ENCODE measurements at regions not wholly inside any gene's neighbourhood (a gene's known extent, or its start where the extent isn't known, plus 50 kb on each side); places are given as distances from the start of the nearest gene placed in this dataset.

- in situ Hi-C loops (cut with HindIII; ENCODE audit: low pct_unique_long_range_greater_than_20kb, low sequenced_read_pairs) = no loop called here
- DNase-seq (ENCODE audit: low read depth, low spot score) = no peak
Measured at GRCh38 chr4:3343358-3343757, 50.5 kb downstream of the RGS12 start.

- in situ Hi-C loops (cut with HindIII; ENCODE audit: low pct_unique_long_range_greater_than_20kb, low sequenced_read_pairs) = no loop called here
- DNase-seq (ENCODE audit: low read depth, low spot score) = no peak
Measured at GRCh38 chr4:3344104-3344503, 51.3 kb downstream of the RGS12 start.

- no peak for DNase-seq (ENCODE audit: low read depth, low spot score)
- in situ Hi-C loops (cut with HindIII; ENCODE audit: low pct_unique_long_range_greater_than_20kb, low sequenced_read_pairs) = no loop called here
Measured at GRCh38 chr4:3344596-3344995, 51.8 kb downstream of the RGS12 start.

GRCh38 chr4:3345384-3345783 lies 52.6 kb downstream of the RGS12 start:
- in situ Hi-C loops (cut with HindIII; ENCODE audit: low pct_unique_long_range_greater_than_20kb, low sequenced_read_pairs) = no loop called here
- no peak for DNase-seq (ENCODE audit: low read depth, low spot score)

GRCh38 chr4:3346146-3346545 lies 53.3 kb downstream of the RGS12 start:
- in situ Hi-C loops (cut with HindIII; ENCODE audit: low pct_unique_long_range_greater_than_20kb, low sequenced_read_pairs) = no loop called here
- DNase-seq (ENCODE audit: low read depth, low spot score) = peak; percentile 79

GRCh38 chr4:3347871-3348270 lies 55.0 kb downstream of the RGS12 start:
- no peak for DNase-seq (ENCODE audit: low read depth, low spot score)
- in situ Hi-C loops (cut with HindIII; ENCODE audit: low pct_unique_long_range_greater_than_20kb, low sequenced_read_pairs) = no loop called here

- DNase-seq (ENCODE audit: low read depth, low spot score) = no peak
- in situ Hi-C loops (cut with HindIII; ENCODE audit: low pct_unique_long_range_greater_than_20kb, low sequenced_read_pairs) = no loop called here
Measured at GRCh38 chr4:3348621-3349020, 55.8 kb downstream of the RGS12 start.

GRCh38 chr4:3349116-3349515 lies 56.3 kb downstream of the RGS12 start:
- in situ Hi-C loops (cut with HindIII; ENCODE audit: low pct_unique_long_range_greater_than_20kb, low sequenced_read_pairs) = no loop called here
- no peak for DNase-seq (ENCODE audit: low read depth, low spot score)

GRCh38 chr4:3351997-3352396 lies 59.2 kb downstream of the RGS12 start:
- no peak for DNase-seq (ENCODE audit: low read depth, low spot score)
- in situ Hi-C loops (cut with HindIII; ENCODE audit: low pct_unique_long_range_greater_than_20kb, low sequenced_read_pairs) = no loop called here

GRCh38 chr4:3352505-3352904 lies 59.7 kb downstream of the RGS12 start:
- DNase-seq (ENCODE audit: low read depth, low spot score) = no peak

GRCh38 chr4:3352941-3353594 lies 60.2 kb downstream of the RGS12 start:
- in situ Hi-C loops (cut with HindIII; ENCODE audit: low pct_unique_long_range_greater_than_20kb, low sequenced_read_pairs) = no loop called here
- DNase-seq (ENCODE audit: low read depth, low spot score) = no peak

More at GRCh38 chr4:3352505-3352904, 59.7 kb downstream of the RGS12 start:
- in situ Hi-C loops (cut with HindIII; ENCODE audit: low pct_unique_long_range_greater_than_20kb, low sequenced_read_pairs) = no loop called here

GRCh38 chr4:3353752-3354454 lies 61.1 kb downstream of the RGS12 start:
- DNase-seq (ENCODE audit: low read depth, low spot score) = no peak
- in situ Hi-C loops (cut with HindIII; ENCODE audit: low pct_unique_long_range_greater_than_20kb, low sequenced_read_pairs) = no loop called here

GRCh38 chr4:3354455-3354811 lies 61.6 kb downstream of the RGS12 start:
- DNase-seq (ENCODE audit: low read depth, low spot score) = no peak
- in situ Hi-C loops (cut with HindIII; ENCODE audit: low pct_unique_long_range_greater_than_20kb, low sequenced_read_pairs) = no loop called here

GRCh38 chr4:3355266-3355748 lies 62.5 kb downstream of the RGS12 start:
- DNase-seq (ENCODE audit: low read depth, low spot score) = no peak
- in situ Hi-C loops (cut with HindIII; ENCODE audit: low pct_unique_long_range_greater_than_20kb, low sequenced_read_pairs) = no loop called here

GRCh38 chr4:3358656-3359055 lies 65.8 kb downstream of the RGS12 start:
- DNase-seq (ENCODE audit: low read depth, low spot score) = no peak
- in situ Hi-C loops (cut with HindIII; ENCODE audit: low pct_unique_long_range_greater_than_20kb, low sequenced_read_pairs) = no loop called here

GRCh38 chr4:3360777-3361176 lies 68.0 kb downstream of the RGS12 start:
- no peak for DNase-seq (ENCODE audit: low read depth, low spot score)
- in situ Hi-C loops (cut with HindIII; ENCODE audit: low pct_unique_long_range_greater_than_20kb, low sequenced_read_pairs) = no loop called here

GRCh38 chr4:3361406-3361805 lies 68.6 kb downstream of the RGS12 start:
- in situ Hi-C loops (cut with HindIII; ENCODE audit: low pct_unique_long_range_greater_than_20kb, low sequenced_read_pairs) = no loop called here
- DNase-seq (ENCODE audit: low read depth, low spot score) = no peak

- in situ Hi-C loops (cut with HindIII; ENCODE audit: low pct_unique_long_range_greater_than_20kb, low sequenced_read_pairs) = no loop called here
- DNase-seq (ENCODE audit: low read depth, low spot score) = no peak
Measured at GRCh38 chr4:3361896-3362295, 69.1 kb downstream of the RGS12 start.
